Stimulated activated naive CD4-positive, alpha-beta T cell (primary cell): ENCODE measurements at regions not wholly inside any gene's neighbourhood (a gene's known extent, or its start where the extent isn't known, plus 50 kb on each side); places are given as distances from the start of the nearest gene placed in this dataset.
A peak's percentile ranks its signal among the peaks of the same experiment; 100 is the strongest.

Experiments
- DNase-seq, 6 experiments: peaks; one replicate each; lab custom pipeline; 2025; lab: John Stamatoyannopoulos, UW

GRCh38 chr10:8229153-8229552 is 174.7 kb downstream of the GATA3 start:
- DNase-seq: no peak

GRCh38 chr10:8230902-8231301 is 176.4 kb downstream of the GATA3 start:
- no peak for DNase-seq

- no peak for DNase-seq
Measured at GRCh38 chr10:8233049-8233448, 178.6 kb downstream of the GATA3 start.

GRCh38 chr10:8233832-8234259 is 179.4 kb downstream of the GATA3 start:
- DNase-seq: no peak

GRCh38 chr10:8235253-8236027 is 181.0 kb downstream of the GATA3 start:
- DNase-seq: no peak

GRCh38 chr10:8238986-8239385 is 184.5 kb downstream of the GATA3 start:
- DNase-seq: peak in 1 of 6 experiments; percentile 9

GRCh38 chr10:8240861-8241260 is 186.4 kb downstream of the GATA3 start:
- no peak for DNase-seq

GRCh38 chr10:8242295-8242872 is 187.9 kb downstream of the GATA3 start:
- DNase-seq: no peak

GRCh38 chr10:8245131-8245813 is 190.8 kb downstream of the GATA3 start:
- DNase-seq: peak in 3 of 6 experiments; percentile 60 to 72 (median 66)

GRCh38 chr10:8245814-8246142 is 191.3 kb downstream of the GATA3 start:
- no peak for DNase-seq

- no peak for DNase-seq
Measured at GRCh38 chr10:8246548-8246947, 192.1 kb downstream of the GATA3 start.

GRCh38 chr10:8247191-8247590 is 192.7 kb downstream of the GATA3 start:
- no peak for DNase-seq

GRCh38 chr10:8248868-8249267 is 194.4 kb downstream of the GATA3 start:
- DNase-seq: no peak

GRCh38 chr10:8254350-8254749 is 199.9 kb downstream of the GATA3 start:
- no peak for DNase-seq

GRCh38 chr10:8255301-8255700 is 200.8 kb downstream of the GATA3 start:
- DNase-seq: no peak

- DNase-seq: no peak
Measured at GRCh38 chr10:8260645-8261044, 206.2 kb downstream of the GATA3 start.

- DNase-seq: no peak
Measured at GRCh38 chr10:8262317-8262716, 207.8 kb downstream of the GATA3 start.

GRCh38 chr10:8269976-8270375 is 215.5 kb downstream of the GATA3 start:
- no peak for DNase-seq

- DNase-seq: no peak
Measured at GRCh38 chr10:8272794-8273425, 218.4 kb downstream of the GATA3 start.

GRCh38 chr10:8273749-8274148 is 219.3 kb downstream of the GATA3 start:
- DNase-seq: no peak

GRCh38 chr10:8275911-8276310 is 221.4 kb downstream of the GATA3 start:
- DNase-seq: no peak

GRCh38 chr10:8278099-8278498 is 223.6 kb downstream of the GATA3 start:
- no peak for DNase-seq

GRCh38 chr10:8279598-8279997 is 225.1 kb downstream of the GATA3 start:
- DNase-seq: no peak
